NCI-H2107 treated with DMSO at 0.1 percent for 48 hours (cell line): ENCODE measurements at regions not wholly inside any gene's neighbourhood (a gene's known extent, or its start where the extent isn't known, plus 50 kb on each side); places are given as distances from the start of the nearest gene placed in this dataset.
"Not testable (repeated sequence)": the region's sequence is repeated elsewhere in the genome, so short reads cannot be mapped to it uniquely, and the experiment has no call there.

ENCODE experiments used
- DNase-seq: peaks from one replicate; lab custom pipeline; 2025; ENCODE audit not compliant: unreplicated experiment; lab: John Stamatoyannopoulos, UW

GRCh38 chr1:245062741-245063305, 92.0 kb upstream of the KIF26B start:
- no peak for DNase-seq

DNA sequence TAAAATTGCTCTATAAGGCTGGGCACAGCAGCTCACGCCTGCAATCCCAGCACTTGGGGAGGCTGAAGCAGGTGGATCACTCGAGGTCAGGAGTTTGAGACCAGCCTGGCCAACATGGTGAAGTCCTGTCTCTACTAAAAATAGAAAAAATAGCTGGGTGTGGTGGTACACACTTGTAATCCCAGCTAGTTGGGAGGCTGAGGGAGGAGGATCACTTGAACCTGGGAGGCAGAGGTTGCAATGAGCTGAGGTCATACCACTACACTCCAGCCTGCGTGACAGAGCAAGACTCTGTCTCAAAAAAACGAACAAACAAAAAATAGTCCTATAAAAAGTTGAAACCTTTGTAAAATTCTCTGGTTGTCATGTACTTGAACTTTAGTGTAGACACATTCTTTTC, 93.0 kb upstream of the KIF26B start:
- not testable (repeated sequence) for DNase-seq

DNA sequence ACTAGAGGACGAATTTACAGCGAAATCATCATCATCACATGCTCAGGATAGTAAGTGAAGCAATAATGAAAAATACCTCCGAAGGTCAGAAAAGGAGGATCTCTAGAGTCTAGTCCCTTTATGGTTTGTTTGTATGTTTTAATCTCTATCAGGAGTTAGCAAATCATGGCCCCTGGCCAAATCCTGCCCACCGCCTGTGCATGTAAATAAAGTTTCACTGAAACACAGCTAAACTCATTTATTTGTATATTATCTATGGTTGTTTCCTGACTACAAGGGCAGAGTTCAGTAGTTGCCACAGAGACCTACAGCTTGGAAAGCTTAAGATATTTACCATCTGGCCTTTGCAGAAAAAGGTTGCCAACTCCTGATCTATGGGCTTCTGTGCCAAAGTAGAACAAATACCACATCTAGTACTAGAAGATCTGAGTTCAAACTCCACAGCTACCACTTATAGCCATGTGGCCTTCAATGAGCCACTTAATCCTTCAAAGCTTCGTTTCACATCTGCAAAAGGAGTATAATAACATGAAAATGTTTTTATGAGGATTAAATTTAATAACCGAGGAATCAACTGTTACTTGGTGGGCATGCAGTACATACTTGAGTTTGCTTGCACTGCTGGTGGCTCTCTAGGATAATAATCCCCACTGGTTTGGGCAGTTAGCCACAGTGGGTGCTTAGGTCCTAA, 94.0 kb upstream of the KIF26B start:
- no peak for DNase-seq

- DNase-seq, result no peak
Measured at GRCh38 chr1:245059806-245060424, 94.9 kb upstream of the KIF26B start.

GRCh38 chr1:245058882-245059281, 95.9 kb upstream of the KIF26B start:
- no peak for DNase-seq

GRCh38 chr1:245058436-245058835, 96.3 kb upstream of the KIF26B start:
- no peak for DNase-seq

DNA sequence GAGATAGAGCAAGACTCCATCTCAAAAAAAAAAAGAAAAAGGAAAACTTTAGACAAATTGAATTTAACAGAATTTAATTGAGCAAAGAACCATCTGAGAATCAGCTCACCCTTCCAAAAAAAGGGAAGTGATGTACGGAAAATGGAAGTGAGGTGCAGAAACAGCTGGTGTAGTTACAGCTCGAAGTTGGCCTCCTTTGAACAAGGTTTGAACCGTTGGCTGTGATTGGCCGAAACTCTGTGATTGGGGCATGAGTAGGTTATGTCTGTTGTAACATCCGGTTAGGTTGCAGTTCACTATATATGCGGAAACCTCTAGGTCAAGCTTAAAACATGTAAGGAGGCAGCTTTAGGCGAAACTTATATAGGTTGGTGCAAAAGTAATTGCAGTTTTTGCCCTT, 97.9 kb upstream of the KIF26B start:
- DNase-seq, result no peak

GRCh38 chr1:245056296-245056695, 98.5 kb upstream of the KIF26B start:
- DNase-seq, result not testable (repeated sequence)

DNA sequence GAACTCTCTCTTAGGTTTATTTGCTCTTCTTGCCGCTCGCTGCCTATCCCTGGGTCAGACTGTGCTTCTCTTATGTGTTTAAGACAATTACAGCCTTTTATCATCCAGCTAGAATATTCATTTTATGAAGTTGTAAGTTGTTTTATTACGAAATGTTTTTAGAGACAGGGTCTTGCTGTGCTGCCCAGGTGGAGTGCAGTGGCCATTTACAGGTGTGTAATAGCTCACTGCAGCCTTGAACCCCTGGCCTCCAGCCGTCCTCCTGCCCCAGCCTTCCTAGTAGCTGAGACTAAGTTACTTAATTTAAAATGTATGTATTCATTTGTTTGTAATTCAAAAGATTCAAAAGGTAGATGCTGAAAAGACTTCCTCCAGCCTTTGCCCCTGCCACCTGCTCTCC, 99.0 kb upstream of the KIF26B start:
- no peak for DNase-seq

- no peak for DNase-seq
Measured at GRCh38 chr1:245054507-245055270, 100.1 kb upstream of the KIF26B start.

DNA sequence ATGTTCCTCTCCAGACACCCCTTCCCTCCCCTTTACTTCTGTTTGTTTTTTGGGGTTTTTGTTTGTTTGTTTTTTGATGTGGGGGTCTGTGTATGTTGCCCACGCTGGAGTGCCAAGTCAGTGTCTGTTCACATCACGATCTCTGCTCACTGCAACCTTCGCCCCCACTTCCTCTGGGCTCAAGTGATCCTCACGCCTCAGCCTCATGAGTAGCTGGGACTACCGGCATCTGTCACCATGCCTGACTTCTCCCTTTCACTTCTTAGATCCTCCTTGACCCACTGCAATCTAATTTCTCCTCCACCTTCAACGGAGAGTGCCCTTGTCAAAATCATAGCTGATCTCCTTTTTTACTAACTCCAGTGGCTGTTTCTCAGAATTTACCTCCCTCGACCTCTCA, 100.7 kb upstream of the KIF26B start:
- no peak for DNase-seq

- no peak for DNase-seq
Measured at GRCh38 chr1:245052258-245052657, 102.5 kb upstream of the KIF26B start.

DNA sequence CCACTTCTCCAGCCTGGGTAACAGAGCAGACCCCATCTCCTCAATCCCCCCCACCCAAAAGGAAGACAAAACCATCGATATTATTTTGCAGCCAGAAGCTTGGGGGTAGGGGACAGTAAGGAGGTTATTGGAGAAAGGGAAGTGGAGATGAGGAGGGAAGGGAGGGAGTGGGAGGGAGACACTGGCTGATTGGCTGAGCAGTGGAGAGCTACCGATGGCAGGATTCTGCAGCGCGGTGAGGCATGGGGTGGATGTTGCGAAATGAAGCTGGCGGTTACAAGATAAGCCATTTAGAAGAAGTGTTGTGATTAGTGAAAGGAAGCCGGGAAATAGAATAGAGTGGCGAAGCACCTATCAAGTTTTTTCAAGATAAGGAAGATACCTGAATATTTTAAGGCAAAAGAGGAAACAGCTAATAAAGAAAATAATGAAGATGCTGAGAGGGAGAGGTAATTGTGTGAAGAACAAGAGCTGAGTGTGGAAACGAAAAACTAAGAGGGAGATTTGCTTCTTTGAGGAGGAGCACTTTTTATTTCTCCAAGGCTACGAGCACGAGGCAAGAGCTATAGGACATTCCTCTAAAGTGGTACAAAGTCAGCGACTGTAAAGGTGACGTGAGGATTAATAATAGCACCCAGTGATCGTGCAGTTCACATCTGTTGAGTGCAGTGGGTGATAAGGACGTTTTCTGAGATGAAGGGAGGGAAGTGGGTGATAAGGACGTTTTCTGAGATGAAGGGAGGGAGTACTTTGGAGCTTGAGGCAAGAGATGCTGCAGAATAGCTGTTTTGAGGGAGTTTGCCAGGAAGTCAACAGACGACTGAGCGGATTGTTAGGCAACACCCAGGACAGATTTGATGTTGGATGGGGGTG, 103.2 kb upstream of the KIF26B start:
- no peak for DNase-seq

GRCh38 chr1:245046769-245047168, 108.0 kb upstream of the KIF26B start:
- peak; percentile 28 for DNase-seq

DNA sequence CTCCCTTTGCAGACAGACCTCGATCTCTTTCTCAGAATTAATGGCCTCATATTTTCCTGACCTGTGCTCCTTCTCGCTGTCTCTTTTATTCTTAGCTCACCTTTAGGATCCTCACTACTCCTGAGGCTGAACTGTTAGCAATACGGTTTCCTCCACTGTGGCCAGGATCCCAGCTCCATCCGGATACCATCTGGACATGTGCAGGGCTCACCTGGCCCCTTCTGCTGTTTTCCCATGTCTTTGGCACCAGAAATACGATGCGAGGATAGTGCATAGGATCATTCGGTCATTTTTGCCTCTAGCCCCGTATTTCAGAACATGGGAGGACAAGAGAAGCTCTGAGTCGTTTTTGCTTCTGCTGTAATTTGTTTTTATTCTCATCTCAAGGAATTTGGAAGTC, 108.5 kb upstream of the KIF26B start:
- no peak for DNase-seq

DNA sequence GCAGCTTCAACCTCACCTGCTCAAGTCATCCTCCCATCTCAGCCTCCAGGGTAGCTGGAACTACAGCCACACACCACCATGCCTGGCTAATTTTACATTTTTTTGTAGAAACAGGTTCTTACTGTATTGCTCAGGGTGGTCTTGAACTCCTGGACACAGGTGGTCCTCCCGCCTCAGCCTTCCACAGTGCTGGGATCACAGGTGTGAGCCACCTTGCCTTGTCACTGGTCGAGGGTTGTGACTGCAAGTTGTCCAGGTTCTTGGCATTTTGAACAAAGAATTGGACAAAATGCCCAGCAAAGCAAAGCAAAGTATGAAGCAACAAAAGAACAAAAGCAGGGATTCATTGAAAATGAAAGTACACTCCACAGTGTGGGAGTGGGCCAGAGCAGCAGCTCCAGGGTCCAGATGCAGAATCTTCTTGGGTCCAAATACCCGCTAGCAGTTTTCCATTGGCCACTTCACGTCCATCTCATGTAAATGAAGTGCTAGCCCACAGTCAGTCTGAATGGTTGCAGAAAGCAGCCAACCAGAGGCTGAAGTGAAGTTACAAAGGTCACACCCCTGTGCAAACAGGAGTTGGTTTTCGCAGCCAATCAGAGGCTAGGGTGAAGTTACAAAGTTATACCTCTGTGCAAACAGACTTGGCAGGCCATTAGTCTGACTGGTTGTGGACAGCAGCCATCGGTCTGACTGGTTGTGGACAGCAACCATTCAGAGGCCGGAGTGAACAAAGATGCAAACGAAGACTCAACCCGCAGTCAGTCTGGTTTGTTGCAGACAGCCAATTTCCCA, 109.5 kb upstream of the KIF26B start:
- no peak for DNase-seq

- no peak for DNase-seq
Measured at GRCh38 chr1:245043611-245043940, 111.2 kb upstream of the KIF26B start.

- peak; percentile 11 for DNase-seq
Measured at GRCh38 chr1:245041058-245041698, 113.6 kb upstream of the KIF26B start.

- DNase-seq, result peak; percentile 65
Measured at GRCh38 chr1:245039196-245039595, 115.6 kb upstream of the KIF26B start.

- no peak for DNase-seq
Measured at GRCh38 chr1:245036102-245036501, 118.7 kb upstream of the KIF26B start.
